ENCODE measurements at regions not wholly inside any gene's neighbourhood (a gene's known extent, or its start where the extent isn't known, plus 50 kb on each side); places are given as distances from the start of the nearest gene placed in this dataset.

GRCh38 chr3:69454204-69454787 is 68.4 kb upstream of the FRMD4B start:
- no peak for TF ChIP-seq POLR2A (IDR thresholded peaks at IDR 0.05)
- TF ChIP-seq, protein P1, sequence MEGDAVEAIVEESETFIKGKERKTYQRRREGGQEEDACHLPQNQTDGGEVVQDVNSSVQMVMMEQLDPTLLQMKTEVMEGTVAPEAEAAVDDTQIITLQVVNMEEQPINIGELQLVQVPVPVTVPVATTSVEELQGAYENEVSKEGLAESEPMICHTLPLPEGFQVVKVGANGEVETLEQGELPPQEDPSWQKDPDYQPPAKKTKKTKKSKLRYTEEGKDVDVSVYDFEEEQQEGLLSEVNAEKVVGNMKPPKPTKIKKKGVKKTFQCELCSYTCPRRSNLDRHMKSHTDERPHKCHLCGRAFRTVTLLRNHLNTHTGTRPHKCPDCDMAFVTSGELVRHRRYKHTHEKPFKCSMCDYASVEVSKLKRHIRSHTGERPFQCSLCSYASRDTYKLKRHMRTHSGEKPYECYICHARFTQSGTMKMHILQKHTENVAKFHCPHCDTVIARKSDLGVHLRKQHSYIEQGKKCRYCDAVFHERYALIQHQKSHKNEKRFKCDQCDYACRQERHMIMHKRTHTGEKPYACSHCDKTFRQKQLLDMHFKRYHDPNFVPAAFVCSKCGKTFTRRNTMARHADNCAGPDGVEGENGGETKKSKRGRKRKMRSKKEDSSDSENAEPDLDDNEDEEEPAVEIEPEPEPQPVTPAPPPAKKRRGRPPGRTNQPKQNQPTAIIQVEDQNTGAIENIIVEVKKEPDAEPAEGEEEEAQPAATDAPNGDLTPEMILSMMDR (IDR thresholded peaks at IDR 0.05), result no peak
